NT2/D1 (cell line): ENCODE measurements at regions not wholly inside any gene's neighbourhood (a gene's known extent, or its start where the extent isn't known, plus 50 kb on each side); places are given as distances from the start of the nearest gene placed in this dataset.

ENCODE experiments used
- DNase-seq: peaks from one replicate; pipeline ENCODE4 v3.0.0-alpha.2; 2011; ENCODE audit warnings: low read depth, low spot score
- H3K27me3 ChIP-seq: 2 replicates; pipeline ENCODE4 v1.6.0; 2011; ENCODE audit warnings: mild to moderate bottlenecking; ENCODE audit not compliant: insufficient read length, insufficient read depth
- H3K36me3 ChIP-seq: 2 replicates; pipeline ENCODE4 v1.6.1; 2011; ENCODE audit warnings: mild to moderate bottlenecking, low read length, mixed read lengths; ENCODE audit not compliant: insufficient read depth, insufficient read length
- H3K4me1 ChIP-seq: 2 replicates; pipeline ENCODE4 v1.5.1; 2011; ENCODE audit not compliant: insufficient read depth, insufficient read length
- H3K4me3 ChIP-seq: 2 replicates; pipeline ENCODE4 v1.5.1; 2011; ENCODE audit warnings: low read depth; ENCODE audit not compliant: insufficient read length
- H3K9ac ChIP-seq: 2 replicates; pipeline ENCODE4 v1.6.0; 2011; ENCODE audit warnings: low read depth; ENCODE audit not compliant: insufficient read length
- H3K9me3 ChIP-seq: 2 replicates; pipeline ENCODE4 v1.5.1; 2011; ENCODE audit warnings: mild to moderate bottlenecking, low read length; ENCODE audit not compliant: insufficient read depth
- SUZ12 ChIP-seq: IDR thresholded peaks from 2 replicates; pipeline ENCODE4 v1.6.1; 2011; ENCODE audit not compliant: insufficient read length, insufficient read depth; ENCODE audit errors: extremely low read depth
- YY1 ChIP-seq: IDR thresholded peaks from 2 replicates; pipeline ENCODE4 v1.6.1; 2011; ENCODE audit not compliant: insufficient read length, insufficient read depth
- ZNF274 ChIP-seq: IDR thresholded peaks from 2 replicates; pipeline ENCODE4 v1.6.1; 2011; ENCODE audit warnings: mild to moderate bottlenecking, low read depth, low read length

DNA sequence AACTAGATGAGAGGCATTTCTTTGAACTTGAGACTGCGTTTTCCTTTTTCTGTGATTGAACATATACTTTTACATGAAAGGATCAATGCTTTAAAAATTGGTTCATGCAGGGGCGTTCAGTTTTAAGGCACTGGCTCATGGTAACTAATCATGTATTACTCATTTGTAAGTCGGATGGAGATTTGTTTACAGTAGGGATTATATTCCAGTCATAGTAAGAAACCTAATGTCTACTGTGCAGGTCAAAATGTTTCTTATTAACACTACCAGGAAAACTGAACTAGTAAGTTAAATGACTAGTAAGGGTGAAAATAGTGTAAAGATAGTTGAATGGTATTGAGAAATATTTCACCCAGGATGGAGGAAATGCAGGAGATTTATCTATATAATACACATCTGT lies 258.8 kb upstream of the GBE1 start:
- Histone ChIP-seq H3K36me3 (no peaks in the 10 kb centered on the region), H3K9me3 (peaks cover 2% of the 10 kb centered on the region; the same call in 1 of the 2 replicates), H3K9ac (no peak overlapping the region), H3K4me1 (no peaks in the 10 kb centered on the region), H3K4me3 (no peak overlapping the region), H3K27me3 (no peaks in the 10 kb centered on the region)
- no peak for TF ChIP-seq YY1
- TF ChIP-seq ZNF274: no peak
- no peak for TF ChIP-seq SUZ12
- DNase-seq: no peak

DNA sequence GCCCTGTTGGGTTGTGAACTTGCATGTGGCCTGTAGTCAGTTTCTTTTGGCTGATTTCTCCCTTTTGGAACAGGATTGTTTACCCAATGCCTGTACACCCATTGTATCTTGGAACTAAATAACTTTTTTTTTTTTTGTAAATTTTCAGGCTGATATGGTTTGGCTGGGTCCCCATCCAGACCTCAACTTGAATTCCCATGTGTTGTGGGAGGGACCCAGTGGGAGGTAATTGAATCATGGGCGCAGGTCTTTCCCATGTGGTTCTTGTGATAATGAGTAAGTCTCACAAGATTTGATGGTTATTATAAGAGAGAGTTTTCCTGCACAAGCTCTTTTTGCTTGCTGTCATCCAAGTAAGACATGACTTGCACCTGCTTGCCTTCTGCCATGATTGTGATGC lies 253.8 kb upstream of the GBE1 start:
- Histone ChIP-seq H3K36me3 (no peaks in the 10 kb centered on the region), H3K4me3 (no peak overlapping the region), H3K9me3 (peaks cover 18% of the 10 kb centered on the region), H3K4me1 (no peaks in the 10 kb centered on the region), H3K27me3 (no peaks in the 10 kb centered on the region), H3K9ac (no peak overlapping the region)
- no peak for DNase-seq
- no peak for TF ChIP-seq YY1
- no peak for TF ChIP-seq ZNF274
- TF ChIP-seq SUZ12: no peak

DNA sequence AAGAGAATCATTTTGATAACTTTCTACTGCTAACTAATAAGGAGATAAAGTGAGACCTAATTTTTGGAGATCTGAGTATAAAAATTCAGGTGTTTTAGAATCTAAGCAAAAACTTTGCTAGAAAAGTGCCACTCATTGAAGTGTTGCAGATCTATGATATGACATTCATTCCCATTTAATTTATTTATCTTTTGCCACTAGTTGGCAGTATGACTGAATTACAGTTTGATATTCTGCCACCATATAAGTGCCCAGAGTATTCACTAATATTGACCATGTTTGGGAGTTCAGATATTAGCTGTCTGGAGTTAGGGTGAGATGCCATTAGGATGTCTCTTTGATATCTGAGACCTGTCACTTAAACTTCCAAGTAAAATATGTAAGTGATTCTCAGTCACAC lies 251.3 kb upstream of the GBE1 start:
- peaks cover 18% of the 10 kb centered on the region for H3K9me3 ChIP-seq
- H3K36me3 ChIP-seq: no peaks in the 10 kb centered on the region
- no peaks in the 10 kb centered on the region for H3K4me1 ChIP-seq
- H3K4me3 ChIP-seq: no peak overlapping the region
- H3K9ac ChIP-seq: no peak overlapping the region
- no peak for TF ChIP-seq ZNF274
- no peak for TF ChIP-seq SUZ12
- TF ChIP-seq YY1: no peak
- no peak for DNase-seq
- no peaks in the 10 kb centered on the region for H3K27me3 ChIP-seq

DNA sequence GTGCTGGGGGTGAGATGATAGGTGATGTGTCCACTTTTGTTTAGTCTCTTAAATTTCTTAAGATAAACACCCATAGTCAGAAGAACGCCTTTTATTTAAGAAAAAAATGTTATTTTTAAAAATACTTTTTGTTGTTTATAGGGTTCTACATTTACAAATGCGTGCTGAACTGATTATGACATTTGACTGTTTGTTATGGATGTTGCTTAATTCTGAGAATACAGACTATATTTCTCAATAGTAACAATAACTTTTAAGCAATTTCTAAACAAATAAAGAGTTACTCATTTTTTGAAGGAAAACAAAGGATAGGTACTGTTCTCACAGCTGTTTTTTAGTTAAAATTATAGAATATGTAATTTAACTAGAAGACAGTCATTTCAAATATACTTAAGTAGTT lies 249.9 kb upstream of the GBE1 start:
- Histone ChIP-seq H3K27me3 (no peaks in the 10 kb centered on the region), H3K36me3 (no peaks in the 10 kb centered on the region), H3K4me3 (no peak overlapping the region), H3K9ac (no peak overlapping the region), H3K9me3 (peaks cover 18% of the 10 kb centered on the region), H3K4me1 (no peaks in the 10 kb centered on the region)
- TF ChIP-seq ZNF274: no peak
- no peak for DNase-seq

DNA sequence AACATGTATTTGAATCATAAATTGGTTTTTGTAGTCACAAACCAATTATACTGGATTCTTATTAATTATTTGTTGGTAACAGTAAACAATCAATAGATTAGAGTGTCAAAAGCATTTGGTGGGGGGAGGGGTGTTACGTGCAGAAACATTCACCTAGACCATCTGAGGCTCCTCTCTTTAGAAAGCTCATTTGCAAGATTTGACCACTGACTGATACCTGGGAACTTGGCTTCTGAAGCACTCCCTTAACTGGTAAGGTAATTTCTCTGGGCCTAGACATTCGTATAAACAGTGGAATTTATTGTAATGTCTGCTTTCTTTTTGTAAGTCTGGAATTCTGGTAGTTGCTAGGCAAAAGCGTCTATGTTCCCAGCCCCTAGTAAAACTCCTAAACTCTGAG lies 243.8 kb upstream of the GBE1 start:
- Histone ChIP-seq H3K27me3 (no peaks in the 10 kb centered on the region), H3K36me3 (no peaks in the 10 kb centered on the region), H3K4me1 (no peaks in the 10 kb centered on the region), H3K4me3 (no peak overlapping the region), H3K9me3 (no peaks in the 10 kb centered on the region), H3K9ac (no peak overlapping the region)
- no peak for DNase-seq
- TF ChIP-seq ZNF274 (no peak), SUZ12 (no peak), YY1 (no peak)

DNA sequence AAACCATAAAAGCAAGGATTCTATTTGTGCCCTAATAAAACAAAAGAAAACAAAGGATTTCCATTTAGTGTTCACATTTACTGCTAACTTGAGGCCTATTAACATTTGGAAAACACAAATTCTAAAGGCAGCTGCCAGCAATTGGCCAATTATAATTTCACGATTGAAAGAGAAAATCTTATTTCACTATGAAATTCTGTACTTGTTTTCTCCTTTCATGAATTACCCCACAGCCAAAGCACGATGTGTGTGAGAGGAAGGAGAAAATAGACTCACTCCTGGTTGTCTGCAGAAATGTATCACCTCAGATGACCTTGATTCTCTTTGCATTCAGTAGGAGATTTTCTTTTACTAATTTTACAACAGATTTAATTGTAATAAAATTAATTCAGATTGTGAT lies 242.8 kb upstream of the GBE1 start:
- no peak for DNase-seq
- Histone ChIP-seq H3K36me3 (no peaks in the 10 kb centered on the region), H3K27me3 (no peaks in the 10 kb centered on the region), H3K9ac (no peak overlapping the region), H3K4me3 (no peak overlapping the region), H3K4me1 (no peaks in the 10 kb centered on the region), H3K9me3 (no peaks in the 10 kb centered on the region)
- no peak for TF ChIP-seq YY1
- no peak for TF ChIP-seq SUZ12
- no peak for TF ChIP-seq ZNF274

DNA sequence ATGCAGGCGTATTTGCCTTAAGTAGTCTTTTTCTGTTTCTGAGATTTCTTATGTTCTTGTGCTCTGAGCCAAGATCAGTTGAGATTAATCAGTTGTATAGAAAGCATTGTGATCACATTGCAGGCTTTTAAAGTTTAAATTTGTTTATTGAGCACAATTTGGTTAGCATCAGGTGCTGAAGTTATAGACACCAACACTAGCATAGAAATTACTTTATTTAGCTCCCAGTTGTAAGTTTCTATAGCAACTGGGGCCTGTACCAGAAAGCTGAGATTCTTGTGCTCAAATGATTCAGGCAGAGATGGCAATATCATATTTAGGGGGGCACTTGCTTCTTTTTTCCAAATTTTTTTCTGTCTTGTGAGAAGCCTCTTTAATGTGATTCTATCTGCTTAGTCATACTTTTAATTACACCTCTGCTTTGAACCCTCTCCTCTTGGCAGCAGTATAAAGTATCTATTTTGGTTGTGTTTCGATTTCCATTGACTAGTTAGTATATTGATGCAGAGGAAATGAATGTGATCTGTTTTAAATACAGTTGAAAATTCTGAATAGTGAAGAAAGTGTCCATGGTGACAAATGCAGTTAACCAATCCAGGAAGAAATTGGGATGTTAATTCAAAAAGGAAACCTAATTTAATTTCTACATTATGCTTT lies 241.7 kb upstream of the GBE1 start:
- Histone ChIP-seq H3K4me1 (no peaks in the 10 kb centered on the region), H3K9ac (no peak overlapping the region), H3K4me3 (no peak overlapping the region), H3K36me3 (no peaks in the 10 kb centered on the region), H3K27me3 (no peaks in the 10 kb centered on the region), H3K9me3 (no peaks in the 10 kb centered on the region)
- DNase-seq: no peak
- TF ChIP-seq SUZ12 (no peak), YY1 (no peak), ZNF274 (no peak)

DNA sequence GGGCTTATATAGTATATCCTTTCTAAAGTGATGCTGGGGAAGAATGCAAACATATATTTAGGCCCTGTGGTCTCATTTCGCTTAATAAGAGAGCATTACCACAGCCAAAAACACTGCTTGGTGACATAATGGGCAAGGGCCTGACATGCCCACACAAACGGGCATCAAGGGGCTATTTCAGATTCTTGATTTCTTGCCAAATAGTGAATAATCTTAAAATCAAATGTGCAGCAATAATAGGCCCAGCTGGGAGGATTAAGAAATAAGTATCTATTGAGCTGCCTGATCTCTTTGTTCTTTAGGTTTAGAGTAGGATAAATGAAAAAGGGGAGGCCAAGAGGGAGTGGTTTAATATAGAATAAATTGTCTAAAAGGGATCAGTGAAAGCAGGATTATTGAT lies 241.0 kb upstream of the GBE1 start:
- Histone ChIP-seq H3K4me3 (no peak overlapping the region), H3K9me3 (no peaks in the 10 kb centered on the region), H3K4me1 (no peaks in the 10 kb centered on the region), H3K9ac (no peak overlapping the region), H3K36me3 (no peaks in the 10 kb centered on the region), H3K27me3 (no peaks in the 10 kb centered on the region)
- no peak for DNase-seq
- no peak for TF ChIP-seq ZNF274
- no peak for TF ChIP-seq YY1
- TF ChIP-seq SUZ12: no peak
